ENCODE measurements at regions not wholly inside any gene's neighbourhood (a gene's known extent, or its start where the extent isn't known, plus 50 kb on each side); places are given as distances from the start of the nearest gene placed in this dataset.

DNA sequence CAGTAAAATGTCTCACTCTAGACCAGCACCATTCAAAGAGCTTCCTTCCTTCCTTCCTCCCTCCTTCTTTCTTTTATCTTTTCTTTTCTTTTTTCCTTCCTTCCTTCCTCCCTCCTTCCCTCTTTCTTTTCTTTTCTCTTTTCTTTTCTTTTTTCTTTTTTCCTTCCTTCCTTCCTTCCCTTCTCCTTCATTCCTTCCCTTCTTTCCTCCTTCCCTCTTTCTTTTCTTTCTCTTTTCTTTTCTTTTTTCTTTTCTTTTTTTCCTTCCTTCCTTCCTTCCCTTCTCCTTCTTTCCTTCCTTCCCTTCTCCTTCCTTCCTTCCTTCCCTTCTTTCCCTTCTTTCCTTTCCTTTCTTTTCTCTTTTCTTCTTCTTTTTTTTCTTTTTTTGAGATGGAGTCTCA lies 985.1 kb downstream of the DSC3 start:
- DNase-seq (ENCODE audit: low spot score): no peak

DNA sequence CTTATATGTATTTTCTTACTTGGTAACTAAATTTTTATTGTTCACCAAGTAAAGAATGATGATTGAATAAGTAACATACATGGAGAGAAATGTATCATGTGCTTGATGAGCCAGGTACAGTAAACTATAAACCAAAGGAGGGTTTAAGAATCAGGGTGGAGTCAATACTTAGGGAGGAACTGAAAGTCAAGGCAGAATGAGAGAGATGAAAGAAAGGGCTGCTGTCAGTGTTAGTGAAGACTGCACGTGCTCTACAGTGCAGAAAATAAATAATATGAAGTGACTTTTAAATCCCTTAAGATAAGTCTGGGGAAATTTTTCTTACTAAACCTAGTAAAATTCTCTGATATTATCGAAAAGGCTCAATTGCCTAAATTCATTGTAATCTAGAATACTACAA lies 986.0 kb downstream of the DSC3 start:
- no peak for DNase-seq (ENCODE audit: low spot score)

DNA sequence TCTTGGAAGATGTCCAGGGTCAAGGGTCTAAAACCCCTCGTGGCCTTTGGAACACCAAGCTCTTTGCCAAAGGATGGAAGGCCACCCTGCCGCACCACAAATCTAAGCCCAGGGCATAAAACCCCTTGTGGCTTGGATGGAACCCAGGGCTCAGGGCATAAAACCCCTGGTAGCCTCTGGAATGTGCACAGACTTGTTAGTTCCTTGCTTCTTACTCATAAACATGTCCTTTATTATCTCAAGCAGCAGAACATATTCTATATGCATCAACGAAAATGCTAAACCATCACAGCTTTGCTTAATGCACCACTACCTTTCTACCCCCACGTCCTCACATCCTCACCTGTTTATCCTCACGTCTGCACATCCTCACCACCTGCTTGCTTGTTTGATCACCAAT lies 998.0 kb downstream of the DSC3 start:
- no peak for DNase-seq (ENCODE audit: low spot score)

DNA sequence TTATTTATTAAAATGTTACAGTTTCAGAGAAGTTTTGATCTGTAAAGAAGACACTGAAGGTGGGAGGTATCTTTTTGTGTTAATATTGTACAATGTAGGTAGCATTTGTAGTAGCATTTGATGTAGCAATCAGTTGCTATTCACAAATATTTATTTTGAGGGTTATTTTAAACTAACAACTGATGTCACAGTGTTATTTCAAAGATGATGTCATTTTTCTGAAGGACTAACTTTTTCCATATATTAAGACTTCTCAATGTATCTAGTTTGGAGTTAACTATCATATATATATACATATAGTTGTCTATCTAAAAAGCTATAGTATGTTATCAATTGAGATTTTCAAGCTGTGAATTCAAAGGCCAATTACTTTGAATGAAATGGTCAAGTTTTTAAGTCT lies 1003.3 kb downstream of the DSC3 start:
- no peak for DNase-seq (ENCODE audit: low spot score)

DNA sequence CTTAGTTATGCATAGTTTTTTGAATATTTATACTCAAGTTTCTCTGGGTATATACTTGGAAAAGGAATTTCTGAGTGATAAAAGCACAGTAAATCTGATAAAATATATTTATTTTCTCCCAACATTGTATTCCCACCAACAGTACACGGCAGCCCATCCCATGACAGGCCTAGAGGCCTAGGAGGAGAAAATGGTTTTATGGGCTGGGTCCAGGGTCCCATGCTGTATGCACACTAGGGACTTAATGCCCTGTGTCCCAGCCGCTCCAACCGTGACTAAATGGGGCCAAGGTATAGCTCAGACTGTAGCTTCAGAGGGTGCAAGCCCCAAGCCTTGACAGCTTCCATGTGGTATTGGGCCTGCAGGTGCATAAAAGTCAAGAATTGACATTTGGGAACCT lies 1007.7 kb downstream of the DSC3 start:
- no peak for DNase-seq (ENCODE audit: low spot score)

DNA sequence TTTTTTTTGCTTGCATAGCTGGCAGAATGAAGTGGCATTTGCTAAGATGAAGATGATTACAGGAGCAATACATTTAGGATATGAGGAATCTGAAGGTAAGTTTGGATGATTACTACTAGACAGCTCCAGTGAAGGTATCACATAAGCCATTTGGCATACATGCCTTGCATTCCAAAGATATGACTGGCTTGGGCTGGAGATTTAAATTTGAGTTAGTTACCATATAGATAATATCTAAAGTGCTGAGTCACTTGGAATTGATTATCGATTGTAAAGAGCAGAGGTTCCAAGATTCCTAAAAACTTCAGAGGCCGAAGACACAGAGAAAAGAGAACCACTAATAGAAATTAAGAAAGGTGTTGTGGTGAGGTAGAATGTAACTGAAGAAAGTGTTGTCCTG lies 1026.4 kb downstream of the DSC3 start:
- no peak for DNase-seq (ENCODE audit: low spot score)

DNA sequence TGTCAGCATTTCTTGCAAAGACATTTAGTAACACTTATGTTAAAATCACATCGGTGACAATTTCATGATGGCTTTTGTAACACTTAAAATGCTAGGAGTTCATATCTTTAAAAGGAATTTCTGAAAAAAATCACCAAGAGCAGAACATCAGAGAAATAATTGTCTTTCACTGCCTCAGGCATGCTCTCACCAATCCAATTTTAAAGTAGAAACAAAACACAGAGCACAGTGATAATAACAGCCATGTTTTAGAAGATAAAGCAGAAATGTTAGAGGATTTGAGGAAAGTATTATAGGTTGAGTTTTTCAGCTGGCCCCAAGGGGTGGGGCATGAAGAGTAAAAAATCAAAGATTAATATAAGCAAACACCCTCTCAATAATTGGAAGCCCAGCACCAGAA lies 1037.6 kb downstream of the DSC3 start:
- DNase-seq (ENCODE audit: low spot score): no peak

DNA sequence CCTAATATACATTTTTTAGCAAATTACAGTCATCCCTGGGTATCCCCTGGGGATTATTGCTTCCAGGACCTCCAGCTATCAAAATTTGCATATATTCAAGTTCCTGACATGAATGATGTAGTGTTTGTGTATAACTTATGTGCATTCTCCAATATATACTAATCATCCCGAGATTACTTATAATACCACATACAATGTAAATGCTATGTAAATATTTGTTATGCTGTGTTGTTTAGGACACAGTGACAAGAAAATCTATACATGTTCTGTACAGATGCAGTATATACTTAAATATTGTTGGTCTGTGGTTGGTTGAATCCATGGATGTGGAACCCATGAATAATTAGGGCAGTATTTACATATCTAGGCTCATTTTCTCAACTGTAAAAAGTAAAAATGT lies 1060.3 kb downstream of the DSC3 start:
- DNase-seq (ENCODE audit: low spot score): no peak

DNA sequence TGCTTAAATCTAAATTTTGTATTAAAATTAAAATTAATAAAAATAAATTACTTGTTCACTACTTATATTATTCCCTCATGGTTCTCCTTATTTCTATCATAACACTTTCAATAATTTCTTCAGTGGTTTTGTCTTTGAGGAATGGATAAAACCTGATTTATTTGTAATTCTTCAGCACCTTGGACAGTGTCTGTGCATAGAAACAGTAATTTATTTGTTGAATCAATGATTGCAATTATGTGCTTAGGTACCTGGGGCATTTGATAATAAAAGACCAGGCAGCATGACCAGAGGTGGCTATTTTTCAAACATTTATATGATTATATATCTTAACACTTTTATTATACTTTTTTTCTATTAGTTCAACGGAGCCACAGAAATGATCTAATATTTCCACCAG lies 1062.7 kb downstream of the DSC3 start:
- DNase-seq (ENCODE audit: low spot score): no peak

DNA sequence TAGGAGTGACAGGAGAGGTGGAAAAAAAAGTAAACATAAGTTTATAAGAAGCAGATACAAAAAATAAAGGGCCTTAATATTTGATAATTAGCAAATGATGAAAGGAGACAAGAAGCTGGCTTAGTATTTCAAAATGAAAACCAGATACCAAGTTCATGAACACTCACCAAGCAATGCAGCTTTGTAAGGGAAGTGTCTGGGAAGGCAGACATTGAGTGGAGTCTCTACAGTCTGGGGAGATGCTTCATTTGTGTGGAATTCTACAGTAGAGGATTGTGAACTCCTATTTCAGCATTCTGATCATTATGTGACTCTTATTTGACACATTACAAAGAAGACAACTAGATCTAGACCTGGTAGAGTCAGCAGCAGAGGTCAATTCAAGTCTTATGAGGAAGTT lies 1072.7 kb downstream of the DSC3 start:
- no peak for DNase-seq (ENCODE audit: low spot score)

DNA sequence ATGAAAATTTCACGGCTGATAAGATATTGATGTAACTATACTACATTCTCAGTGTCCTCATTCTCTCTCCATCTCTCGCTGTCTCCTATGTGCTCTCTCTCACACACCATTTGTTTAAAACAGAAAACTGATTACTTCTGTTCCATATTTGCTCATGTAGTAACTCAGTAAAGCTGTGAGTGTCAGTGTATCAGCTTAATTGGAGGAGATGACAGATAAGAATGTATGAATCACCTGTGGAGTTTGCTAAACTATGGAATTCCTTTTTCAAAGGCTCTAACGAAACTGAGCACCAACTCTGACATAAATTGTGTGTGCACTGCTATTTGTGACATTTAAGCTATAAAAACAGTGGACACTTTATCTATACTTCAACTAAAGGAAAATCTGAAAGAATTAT lies 1080.0 kb downstream of the DSC3 start:
- no peak for DNase-seq (ENCODE audit: low spot score)

DNA sequence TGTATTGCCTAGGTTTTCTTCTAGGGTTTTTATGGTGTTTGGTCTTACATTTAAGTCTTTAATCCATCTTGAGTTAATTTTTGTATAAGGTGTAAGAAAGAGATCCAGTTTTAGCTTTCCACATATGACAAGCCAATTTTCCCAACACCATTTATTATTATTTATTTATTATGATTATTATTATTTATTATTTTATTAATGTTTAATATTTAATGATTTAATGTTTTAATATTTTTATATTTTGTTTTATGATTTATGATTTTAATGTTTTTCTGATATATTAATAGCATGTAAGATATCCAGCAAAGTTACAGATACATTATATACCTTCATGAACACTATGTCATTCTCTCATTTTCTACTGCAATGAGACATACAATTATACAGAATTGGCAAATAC lies 1082.0 kb downstream of the DSC3 start:
- no peak for DNase-seq (ENCODE audit: low spot score)

DNA sequence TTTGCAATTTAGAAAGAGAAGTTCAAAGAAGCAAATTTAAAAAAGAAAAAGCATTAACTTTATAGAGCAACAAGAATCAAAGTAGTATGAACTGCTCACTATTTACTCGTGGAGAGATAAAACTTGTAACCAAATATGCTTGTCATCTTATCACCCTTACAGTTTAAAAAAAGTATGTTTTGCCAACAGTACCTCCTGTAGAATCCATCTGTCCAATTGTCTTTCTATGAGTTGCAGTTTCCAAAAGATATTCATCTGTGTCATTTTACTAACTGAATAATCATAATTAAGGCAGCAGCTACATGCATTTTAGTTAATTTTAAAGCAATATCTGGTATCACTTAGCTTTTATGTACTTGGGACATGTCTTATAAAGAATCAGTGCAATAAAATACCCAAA lies 1112.3 kb downstream of the DSC3 start:
- DNase-seq (ENCODE audit: low spot score): no peak

DNA sequence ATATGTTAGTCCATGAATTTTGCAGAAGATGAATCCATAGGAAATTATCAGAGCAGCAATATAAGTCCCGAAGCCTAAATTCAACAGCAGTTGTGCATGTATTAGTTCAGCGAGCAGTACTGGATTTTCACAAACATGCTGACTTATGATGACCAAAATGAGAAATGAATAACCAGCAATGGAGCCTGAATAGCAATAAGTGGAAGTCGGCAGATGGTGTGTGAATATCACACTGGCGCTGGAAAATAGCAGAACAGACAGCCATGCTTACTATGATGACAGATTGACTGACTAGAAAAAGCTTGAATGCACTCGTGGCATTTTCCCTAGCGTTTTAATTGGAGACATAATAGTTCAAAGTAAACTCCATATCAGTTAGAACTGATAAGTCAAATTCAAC lies 1114.5 kb downstream of the DSC3 start:
- DNase-seq (ENCODE audit: low spot score): no peak

DNA sequence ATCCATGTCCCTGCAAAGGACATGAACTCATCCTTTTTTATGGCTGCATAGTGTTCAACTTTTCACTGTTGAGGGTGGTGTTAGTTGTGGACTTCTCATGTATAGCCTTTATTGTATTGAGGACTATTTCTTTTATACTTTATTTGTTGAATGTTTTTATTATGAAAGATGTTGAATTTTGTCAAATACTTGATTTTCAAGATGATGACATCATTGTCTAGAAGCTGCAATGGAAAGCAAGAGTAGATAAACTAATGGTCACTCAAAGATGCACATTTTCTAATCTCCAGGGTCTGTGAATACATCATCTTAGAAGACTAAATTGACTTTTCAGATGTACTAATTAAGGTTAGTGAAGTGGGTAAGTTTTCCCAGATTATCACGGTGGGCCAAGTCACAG lies 1117.0 kb downstream of the DSC3 start:
- DNase-seq (ENCODE audit: low spot score): no peak

DNA sequence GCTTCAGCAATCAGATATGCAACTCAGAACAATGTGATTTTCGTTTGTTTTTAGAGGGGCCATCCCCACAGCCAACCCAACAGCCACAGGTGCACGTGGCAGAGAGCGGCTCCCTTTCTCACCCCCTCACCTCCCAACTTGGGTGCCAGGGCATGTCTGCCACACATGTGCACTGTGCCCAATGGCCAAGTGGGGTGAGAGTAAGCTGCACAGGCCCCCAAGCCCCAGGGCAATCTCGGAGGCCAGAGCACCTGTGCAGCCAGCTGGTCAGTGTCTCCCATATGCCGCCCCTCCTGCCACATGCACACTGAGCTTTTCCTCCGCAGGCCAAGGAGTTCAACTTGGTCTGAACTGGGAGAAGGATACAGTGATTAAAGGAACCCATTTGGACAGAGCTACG lies 1130.2 kb downstream of the DSC3 start:
- DNase-seq (ENCODE audit: low spot score): no peak

DNA sequence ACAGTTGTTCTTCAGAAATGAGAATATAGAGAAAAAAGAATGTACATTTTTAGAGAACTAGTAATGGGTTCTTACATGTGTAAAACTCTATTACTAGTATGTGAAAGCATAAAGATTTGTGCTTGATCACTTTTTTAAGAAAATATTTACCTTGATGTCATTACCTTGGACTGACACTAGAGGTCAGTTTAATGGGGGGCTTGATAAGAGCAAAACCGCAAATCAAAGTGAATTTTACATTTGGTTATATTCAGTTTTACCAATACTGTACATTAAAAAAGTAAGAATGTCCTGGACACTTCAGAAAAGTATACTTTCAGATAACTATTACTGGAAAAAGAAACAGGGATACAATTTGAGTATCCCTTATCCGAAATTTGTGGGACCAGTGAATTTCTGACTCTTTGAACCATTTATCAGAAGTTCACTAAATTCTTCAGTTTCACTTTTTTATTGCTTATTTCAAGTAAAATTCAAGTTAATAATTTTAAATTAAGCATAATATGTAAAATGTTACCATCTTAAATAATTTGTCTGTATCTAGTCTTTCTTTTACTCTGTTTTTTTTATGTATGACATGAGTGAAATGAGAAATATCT lies 1149.5 kb downstream of the DSC3 start:
- no peak for DNase-seq (ENCODE audit: low spot score)

DNA sequence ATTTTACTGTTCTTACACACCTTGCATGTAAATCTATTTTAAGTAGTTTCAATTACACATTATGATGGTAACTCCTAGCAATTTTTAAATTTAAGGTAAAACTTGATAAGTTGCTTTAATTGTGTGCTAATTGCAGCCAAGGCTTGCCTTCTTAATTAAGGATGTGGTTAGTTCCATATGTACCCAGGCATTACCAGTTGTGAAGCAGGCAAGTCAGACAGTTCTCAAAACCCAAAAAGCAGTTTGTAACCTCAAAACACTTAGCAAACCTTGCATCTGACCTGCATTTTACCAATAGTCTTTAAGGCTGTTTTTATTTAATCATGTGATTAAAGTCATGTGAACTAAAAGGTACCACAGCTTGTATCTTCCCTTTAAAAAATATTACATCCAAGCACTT lies 1159.4 kb downstream of the DSC3 start:
- DNase-seq (ENCODE audit: low spot score): no peak

DNA sequence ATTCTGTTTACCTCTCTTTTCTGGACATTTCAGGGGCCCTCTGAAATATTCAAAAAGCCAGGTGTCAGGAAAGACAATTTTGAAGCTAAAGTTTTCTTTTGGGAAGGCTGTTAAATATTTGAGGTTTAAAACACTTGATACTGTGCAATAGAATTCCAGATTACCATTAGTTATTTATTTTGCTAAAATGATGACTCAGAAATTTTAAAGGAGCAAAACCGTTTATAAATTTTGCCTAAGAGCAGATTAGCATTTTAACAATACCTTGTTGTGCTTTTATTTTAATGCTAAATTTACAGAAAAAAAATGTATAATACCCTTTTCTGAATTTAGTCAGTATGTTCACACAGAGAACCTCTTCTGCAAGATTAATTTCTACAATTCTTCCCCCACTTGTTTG lies 1159.9 kb downstream of the DSC3 start:
- DNase-seq (ENCODE audit: low spot score): no peak

DNA sequence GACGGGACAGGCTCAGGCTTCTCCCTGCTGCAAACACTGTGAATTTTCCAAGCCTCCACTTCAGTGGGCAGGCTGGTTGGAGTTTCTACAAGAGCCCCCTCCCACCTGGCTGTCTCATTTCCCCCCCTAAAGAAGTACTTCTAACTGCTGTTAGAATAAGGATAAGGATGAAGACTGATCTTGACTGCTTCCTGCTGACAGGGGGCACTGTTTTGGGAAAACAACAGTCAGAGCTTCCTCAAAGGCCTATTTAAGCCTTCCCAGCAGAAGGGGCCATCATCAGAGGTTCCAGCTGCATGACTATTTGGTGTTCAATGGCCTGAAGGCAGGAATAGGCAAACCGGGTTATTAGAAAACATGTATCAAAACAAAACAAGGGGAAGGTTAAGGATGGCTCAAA lies 1162.8 kb downstream of the DSC3 start:
- DNase-seq (ENCODE audit: low spot score): no peak

DNA sequence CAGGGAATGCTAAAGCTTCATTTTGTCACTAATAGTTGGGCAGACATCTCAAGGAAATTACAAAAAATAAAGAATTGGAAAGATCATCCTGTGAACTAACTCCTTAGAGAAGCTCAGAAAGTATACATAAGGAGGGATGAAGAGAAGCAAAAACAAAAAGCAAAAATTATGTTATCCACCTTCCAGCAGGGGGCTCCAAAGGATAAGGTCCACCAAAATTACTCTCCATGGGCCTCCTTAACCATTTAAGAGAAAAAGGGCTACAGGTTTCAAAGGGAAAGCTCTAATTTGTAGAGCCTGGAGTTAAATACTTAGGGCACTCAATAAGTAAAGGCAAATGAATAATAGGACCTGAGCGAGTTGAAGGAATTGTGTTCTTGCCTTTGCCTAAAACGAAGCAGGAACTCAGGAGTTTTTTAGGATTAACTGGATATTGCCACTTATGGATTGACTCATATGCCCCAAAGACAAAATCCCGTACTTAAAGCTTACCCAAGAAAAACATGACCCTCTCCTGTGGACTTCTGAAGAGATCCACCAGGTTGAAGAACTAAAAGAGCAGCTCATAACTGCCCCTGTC lies 1167.9 kb downstream of the DSC3 start:
- DNase-seq (ENCODE audit: low spot score): peak; percentile 31

DNA sequence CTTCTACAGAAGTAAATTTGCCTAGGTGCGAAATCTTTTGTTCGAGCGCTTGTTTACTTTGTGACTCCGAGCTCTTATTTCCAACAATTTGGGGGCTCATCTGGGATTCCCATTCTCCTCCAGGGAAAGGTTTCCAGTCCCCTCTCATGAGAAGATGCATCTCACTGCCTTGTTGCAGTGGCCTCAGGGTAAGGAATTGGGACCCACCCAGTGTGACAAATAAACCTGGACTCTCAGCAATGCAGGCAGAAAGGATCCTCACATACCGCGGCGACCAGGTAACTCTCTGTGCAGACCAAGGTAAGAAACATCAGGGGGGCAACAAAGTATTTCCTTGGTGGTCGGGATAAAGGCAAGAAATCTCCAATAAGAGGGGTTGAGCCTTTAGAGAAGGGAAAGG lies 1169.3 kb downstream of the DSC3 start:
- DNase-seq (ENCODE audit: low spot score): no peak

DNA sequence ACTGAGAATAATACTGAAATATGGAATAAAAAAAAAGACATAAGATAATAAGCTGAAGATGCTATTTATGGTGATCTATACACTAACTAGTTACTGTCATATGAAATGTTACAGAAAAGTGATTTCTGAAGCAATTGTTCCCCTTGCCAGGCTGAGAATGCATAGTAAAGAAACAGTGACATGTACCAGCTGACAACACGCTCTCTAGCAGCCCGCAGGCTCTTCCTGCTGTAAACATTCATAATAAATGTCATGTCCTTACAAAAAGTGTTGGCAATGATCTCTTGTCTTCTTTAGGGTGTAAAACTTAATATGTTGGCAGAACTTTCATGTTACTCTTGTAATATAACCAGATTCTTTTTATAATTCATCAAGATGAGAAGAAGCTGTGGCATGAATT lies 1171.3 kb downstream of the DSC3 start:
- DNase-seq (ENCODE audit: low spot score): no peak

DNA sequence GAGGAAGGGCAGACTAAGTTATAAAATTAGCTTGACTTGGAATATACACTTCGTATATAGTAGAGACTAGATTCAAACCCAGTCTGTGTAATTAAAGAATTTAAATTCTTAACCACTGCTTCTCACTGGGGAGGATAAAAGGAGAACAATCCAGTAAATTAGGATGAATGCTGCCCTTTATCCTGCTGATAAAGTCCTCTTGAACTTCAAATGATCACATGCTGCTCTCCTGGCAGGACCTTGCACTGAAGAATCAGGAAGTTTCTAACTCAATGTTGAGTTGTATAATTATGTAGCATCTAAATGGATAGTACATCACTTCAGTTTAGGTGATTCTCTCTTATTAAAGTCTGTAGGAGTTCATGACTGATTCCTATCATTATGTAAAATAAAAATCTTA lies 1179.7 kb downstream of the DSC3 start:
- DNase-seq (ENCODE audit: low spot score): no peak

DNA sequence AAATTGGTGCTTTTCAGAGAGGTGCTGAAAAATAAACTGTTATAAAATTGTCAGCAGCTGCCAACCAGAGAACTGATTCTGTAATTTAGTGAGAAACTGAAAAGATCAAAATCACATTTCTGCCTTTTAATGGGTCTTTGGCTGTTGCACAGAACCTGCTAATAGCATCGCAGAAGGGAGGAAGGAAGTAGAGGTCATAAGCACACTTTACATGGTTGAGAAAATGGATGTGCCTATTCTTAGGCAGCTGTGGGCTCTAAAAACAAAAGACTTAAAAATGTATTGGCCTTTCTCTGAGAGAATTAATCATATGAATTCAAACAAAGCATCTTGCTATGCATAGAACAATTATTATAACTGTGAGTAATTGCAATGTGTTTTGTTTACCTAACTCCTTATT lies 1186.9 kb downstream of the DSC3 start:
- DNase-seq (ENCODE audit: low spot score): no peak
